KMS-11 (cell line): ENCODE measurements at regions not wholly inside any gene's neighbourhood (a gene's known extent, or its start where the extent isn't known, plus 50 kb on each side); places are given as distances from the start of the nearest gene placed in this dataset.

ENCODE experiments used
- H2AFZ ChIP-seq: fragments of 200-600 bp; sonication (generic); 2 replicates; pipeline ENCODE4 v1.6.1; 2016; ENCODE audit warnings: antibody characterized with exemption, mixed run types, low read depth
- H3K27ac ChIP-seq: fragments of 200-600 bp; sonication (generic); 2 replicates; pipeline ENCODE4 v1.6.1; 2016; ENCODE audit warnings: mild to moderate bottlenecking, mixed run types
- H3K27me3 ChIP-seq: fragments of 200-600 bp; sonication (generic); 2 replicates; pipeline ENCODE4 v1.6.1; 2017; ENCODE audit warnings: mild to moderate bottlenecking, low read depth, mixed run types, moderate library complexity; ENCODE audit not compliant: insufficient read depth
- H3K36me3 ChIP-seq: fragments of 200-600 bp; sonication (generic); 2 replicates; pipeline ENCODE4 v1.6.1; 2017; ENCODE audit warnings: mild to moderate bottlenecking, mixed run types; ENCODE audit not compliant: insufficient read depth
- H3K4me1 ChIP-seq: fragments of 200-600 bp; sonication (generic); 2 replicates; pipeline ENCODE4 v1.6.1; 2016; ENCODE audit warnings: mild to moderate bottlenecking, low read depth, mixed run types; ENCODE audit not compliant: poor library complexity, severe bottlenecking
- H3K4me2 ChIP-seq: fragments of 200-600 bp; sonication (generic); 2 replicates; pipeline ENCODE4 v1.7.0; 2016; ENCODE audit warnings: mild to moderate bottlenecking, mixed run types
- H3K4me3 ChIP-seq: fragments of 200-600 bp; sonication (generic); IDR thresholded peaks from 2 replicates; pipeline ENCODE4 v1.6.1; 2017; ENCODE audit warnings: low read depth, low read length, mixed read lengths; ENCODE audit not compliant: insufficient read depth
- H3K79me2 ChIP-seq: fragments of 200-600 bp; sonication (generic); 2 replicates; pipeline ENCODE4 v1.6.1; 2016; ENCODE audit warnings: low read depth, mixed run types; ENCODE audit not compliant: insufficient read depth
- H3K9ac ChIP-seq: fragments of 200-600 bp; sonication (generic); 2 replicates; pipeline ENCODE4 v1.6.1; 2016; ENCODE audit warnings: mild to moderate bottlenecking, mixed run types
- H4K20me1 ChIP-seq: fragments of 200-600 bp; sonication (generic); 2 replicates; pipeline ENCODE4 v1.6.1; 2016; ENCODE audit warnings: mild to moderate bottlenecking, mixed run types; ENCODE audit not compliant: insufficient read depth
- CTCF ChIP-seq: fragments of 200-600 bp; sonication (generic); conservative IDR thresholded peaks from 2 replicates; pipeline ENCODE4 v1.6.1; 2017; ENCODE audit warnings: low read depth, mild to moderate bottlenecking, antibody characterized with exemption, low read length, moderate library complexity, mixed read lengths

- H3K4me1 ChIP-seq = no peaks in the 10 kb centered on the region
Observed at GRCh38 chr9:20217596-20217995, 404.7 kb downstream of the MLLT3 start.

DNA sequence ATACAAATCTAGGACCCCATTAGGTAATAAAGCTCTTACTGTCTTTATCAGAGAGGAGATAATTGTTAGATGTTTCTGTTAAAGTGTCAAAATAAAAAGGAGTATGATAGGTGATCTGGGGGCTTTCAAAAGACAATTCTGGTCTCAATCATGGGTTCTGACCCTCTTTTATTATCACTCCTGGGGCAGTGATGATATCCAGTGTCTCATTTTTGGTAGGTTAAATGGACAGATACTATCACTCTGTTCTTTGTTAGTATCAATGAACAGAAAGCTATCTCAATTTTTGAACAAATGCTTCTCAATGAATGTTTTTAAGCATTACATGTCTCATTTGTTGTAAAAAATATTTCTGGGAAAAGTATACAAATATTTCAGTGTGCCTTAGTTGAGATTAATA, 405.9 kb downstream of the MLLT3 start:
- no peaks in the 10 kb centered on the region for H3K36me3 ChIP-seq

More at GRCh38 chr9:20217596-20217995, 404.7 kb downstream of the MLLT3 start:
- Histone ChIP-seq H3K36me3 (no peaks in the 10 kb centered on the region), H3K4me2 (no peak overlapping the region), H3K27ac (no peak overlapping the region), H2AFZ (no peak overlapping the region), H3K79me2 (no peaks in the 10 kb centered on the region), H4K20me1 (no peaks in the 10 kb centered on the region), H3K9ac (no peak overlapping the region), H3K4me3 (no peak overlapping the region), H3K27me3 (no peaks in the 10 kb centered on the region)
- no peak for TF ChIP-seq CTCF

DNA sequence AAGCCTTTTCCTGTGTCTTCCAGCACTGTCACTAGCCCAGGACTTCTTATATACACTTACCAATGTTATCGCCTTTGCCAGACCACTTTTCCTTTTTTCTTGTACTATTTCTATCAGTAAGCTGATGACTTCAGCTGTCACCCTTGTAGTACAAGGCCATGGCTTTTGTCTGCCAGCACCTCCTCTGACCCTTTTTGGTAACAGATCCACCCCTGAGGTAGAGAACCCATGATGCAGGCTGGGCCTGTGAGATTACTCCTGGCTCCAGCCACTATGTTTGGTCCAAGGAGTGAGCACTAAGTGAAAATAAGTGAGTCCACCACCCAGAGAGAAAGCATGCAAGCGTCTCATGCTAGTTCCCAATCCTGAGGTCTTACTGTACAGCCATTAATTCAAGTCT, 406.7 kb downstream of the MLLT3 start:
- H3K4me2 ChIP-seq = no peak overlapping the region
- H3K27me3 ChIP-seq = no peaks in the 10 kb centered on the region
- no peak for TF ChIP-seq CTCF
- no peaks in the 10 kb centered on the region for H3K36me3 ChIP-seq
- no peak overlapping the region for H3K9ac ChIP-seq
- no peaks in the 10 kb centered on the region for H3K79me2 ChIP-seq
- H3K27ac ChIP-seq = no peak overlapping the region
- H3K4me3 ChIP-seq = no peak overlapping the region
- no peaks in the 10 kb centered on the region for H3K4me1 ChIP-seq
- H2AFZ ChIP-seq = no peak overlapping the region
- H4K20me1 ChIP-seq = no peaks in the 10 kb centered on the region

More for the DNA sequence above, 405.9 kb downstream of the MLLT3 start:
- TF ChIP-seq CTCF = no peak
- Histone ChIP-seq H3K27me3 (no peaks in the 10 kb centered on the region), H3K27ac (no peak overlapping the region), H2AFZ (no peak overlapping the region), H3K4me1 (no peaks in the 10 kb centered on the region), H3K4me2 (no peak overlapping the region), H3K4me3 (no peak overlapping the region), H3K79me2 (no peaks in the 10 kb centered on the region), H3K9ac (no peak overlapping the region), H4K20me1 (no peaks in the 10 kb centered on the region)

DNA sequence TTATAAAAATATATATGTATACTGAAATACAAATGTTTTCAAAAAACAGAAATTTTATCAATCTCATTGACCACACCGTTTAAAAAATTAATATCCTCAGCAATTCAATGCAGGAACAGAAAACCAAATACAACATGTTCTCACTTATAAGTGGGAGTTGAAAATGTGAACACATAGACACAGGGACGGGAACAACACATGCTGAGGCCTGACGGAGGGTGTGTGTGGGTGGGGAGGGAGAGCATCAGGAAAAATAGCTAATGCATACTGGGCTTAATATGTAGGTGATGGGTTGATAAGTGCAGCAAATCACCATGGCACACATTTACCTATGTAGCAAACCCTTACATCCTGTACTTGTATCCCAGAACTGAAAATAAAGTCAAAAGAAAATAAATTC, 409.5 kb downstream of the MLLT3 start:
- no peak for TF ChIP-seq CTCF
- Histone ChIP-seq H3K9ac (no peak overlapping the region), H3K27me3 (no peaks in the 10 kb centered on the region)

More for the DNA sequence above, 409.5 kb downstream of the MLLT3 start:
- H2AFZ ChIP-seq = no peak overlapping the region
- no peak overlapping the region for H3K4me3 ChIP-seq
- H3K36me3 ChIP-seq = no peaks in the 10 kb centered on the region
- H3K79me2 ChIP-seq = no peaks in the 10 kb centered on the region
- no peak overlapping the region for H3K27ac ChIP-seq
- no peaks in the 10 kb centered on the region for H3K4me1 ChIP-seq
- H3K4me2 ChIP-seq = no peak overlapping the region
- H4K20me1 ChIP-seq = no peaks in the 10 kb centered on the region
